Adrenal gland (tissue), 9 donors: ENCODE measurements at regions not wholly inside any gene's neighbourhood (a gene's known extent, or its start where the extent isn't known, plus 50 kb on each side); places are given as distances from the start of the nearest gene placed in this dataset.
"Not testable (repeated sequence)": the region's sequence is repeated elsewhere in the genome, so short reads cannot be mapped to it uniquely, and the experiment has no call there.

Source experiments
- DNase-seq, 7 donors: peaks; one replicate each; pipeline ENCODE4 v3.0.0-alpha.2; 2019 to 2020
- H3K27ac ChIP-seq, 5 donors: fragments of 200-600 bp; sonication (generic) in 4 of 5; 1 replicate in 3 of 5; 2 replicates in 2 of 5; pipeline versions ENCODE4 v1.5.1 to v1.8.0; 2016 to 2020; ENCODE audit warnings: mild to moderate bottlenecking in 1 of 5
- H3K27me3 ChIP-seq: fragments of 200-600 bp; 2 replicates; pipeline ENCODE4 v1.8.0; 2021
- H3K36me3 ChIP-seq, 2 donors: fragments of 200-600 bp; replicated peaks in 1 of 2; 1 replicate in 1 of 2; 2 replicates in 1 of 2; pipeline versions ENCODE4 v1.5.1 to v1.8.0; 2018 to 2022
- H3K4me1 ChIP-seq, 2 donors: fragments of 200-600 bp; replicated peaks in 1 of 2; 1 replicate in 1 of 2; 2 replicates in 1 of 2; pipeline versions ENCODE4 v1.5.1 to v1.8.0; 2018 to 2021
- H3K4me3 ChIP-seq, 4 donors: fragments of 200-600 bp; sonication (generic) in 3 of 4; one replicate each; pipeline ENCODE4 v1.5.1; 2016 to 2018
- H3K9me3 ChIP-seq, 3 donors: fragments of 200-600 bp; sonication (generic) in 1 of 3; replicated peaks in 1 of 3; 1 replicate in 2 of 3; 2 replicates in 1 of 3; pipeline versions ENCODE4 v1.5.1 to v1.8.0; 2016 to 2021
- CTCF ChIP-seq, 6 experiments: fragments of 450-650 bp in 4 of 6; fragments of 200-600 bp in 2 of 6; sonication (generic) in 1 of 6; IDR thresholded peaks; 1 replicate in 5 of 6; 2 replicates in 1 of 6; pipeline versions ENCODE4 v1.5.1 to v1.8.0; 2016 to 2021; ENCODE audit warnings: antibody characterized with exemption in 6 of 6, mild to moderate bottlenecking in 2 of 6, moderate library complexity in 1 of 6
- POLR2A ChIP-seq, 2 donors: fragments of 450-650 bp; IDR thresholded peaks; one replicate each; pipeline ENCODE4 v1.6.1; 2017; ENCODE audit warnings: antibody characterized with exemption in 2 of 2, mild to moderate bottlenecking in 2 of 2, moderate library complexity in 1 of 2
- whole genome bisulfite sequencing, 4 donors: extraction: QIAGEN DNeasy Blood & Tissue Kit in 2 of 4; methylation state at CpG; one replicate each; pipeline versions ENCODE4 v1.1.5 to v1.1.7; 2013 to 2017; 5-methylcytosine and 5-hydroxymethylcytosine counted together
- intact Hi-C, 2 donors: fragments of 100-400 bp; cut with DNase I; formaldehyde crosslinking; loops; one replicate each; pipeline versions ENCODE4 v1.14.1 to v1.15.0; 2022 to 2023
- donor health status: healthy with polysubstance abuse.
- donor health status: Bipolar disorder and iron deficiency.
- donor health status: DM: yes; HTN: yes; CAD: no.
- donor health status: DM: no; HTN: no; CAD: no.
- donor health status: DM: no; HTN: no; CAD: no.

GRCh38 chr9:106039151-106039935, 345.0 kb downstream of the TMEM38B start:
- intact Hi-C loops: no loop called here
- no peak for DNase-seq
- TF ChIP-seq POLR2A (IDR thresholded peaks at IDR 0.05) (no peak), CTCF (IDR thresholded peaks at IDR 0.05) (no peak)
- Histone ChIP-seq H3K4me3 (no peak overlapping the region), H3K27me3 (no peaks in the 10 kb centered on the region), H3K9me3 (no peaks in the 10 kb centered on the region), H3K36me3 (no peaks in the 10 kb centered on the region), H3K4me1 (no peaks in the 10 kb centered on the region), H3K27ac (no peak overlapping the region)
- 83 to 94% (median 86%) methylated on average over 5 of the region's 5 CpGs for WGBS, 4 donors

- DNase-seq, H3K27ac ChIP-seq, H3K4me3 ChIP-seq, H3K9me3 ChIP-seq, intact Hi-C loops, H3K27me3 ChIP-seq, H3K4me1 ChIP-seq, H3K36me3 ChIP-seq: not testable (repeated sequence)
- WGBS, 4 donors: 89 to 100% (median 94%) methylated on average over 1 of the region's 1 CpG
Measured at GRCh38 chr9:106041920-106042319, 347.6 kb downstream of the TMEM38B start.

- 72 to 83% (median 79%) methylated on average over 3 of the region's 3 CpGs for WGBS, 4 donors
- intact Hi-C loops: no loop called here
- Histone ChIP-seq H3K9me3 (peaks cover 0 to 5% (median 0%) of the 10 kb centered on the region in 3 donors), H3K36me3 (no peaks in the 10 kb centered on the region), H3K27me3 (no peaks in the 10 kb centered on the region), H3K27ac (no peak overlapping the region), H3K4me1 (no peaks in the 10 kb centered on the region), H3K4me3 (no peak overlapping the region)
- no peak for TF ChIP-seq CTCF (IDR thresholded peaks at IDR 0.05)
- no peak for TF ChIP-seq POLR2A (IDR thresholded peaks at IDR 0.05)
- no peak for DNase-seq
Measured at GRCh38 chr9:106051545-106051944, 357.2 kb downstream of the TMEM38B start.

GRCh38 chr9:106052166-106052565, 357.8 kb downstream of the TMEM38B start:
- Histone ChIP-seq H3K9me3 (peaks cover 0 to 2% (median 0%) of the 10 kb centered on the region in 3 donors), H3K4me1 (no peaks in the 10 kb centered on the region), H3K27ac (no peak overlapping the region), H3K36me3 (no peaks in the 10 kb centered on the region), H3K4me3 (no peak overlapping the region), H3K27me3 (no peaks in the 10 kb centered on the region)
- no peak for DNase-seq
- TF ChIP-seq CTCF (IDR thresholded peaks at IDR 0.05): no peak
- no peak for TF ChIP-seq POLR2A (IDR thresholded peaks at IDR 0.05)
- 60 to 80% (median 76%) methylated on average over 2 of the region's 2 CpGs for whole genome bisulfite sequencing, 4 donors
- intact Hi-C loops: no loop called here

GRCh38 chr9:106052735-106053134, 358.4 kb downstream of the TMEM38B start:
- intact Hi-C loops: no loop called here
- H3K4me1 ChIP-seq: no peaks in the 10 kb centered on the region
- H3K27ac ChIP-seq: no peak overlapping the region
- H3K4me3 ChIP-seq: no peak overlapping the region
- H3K9me3 ChIP-seq: no peaks in the 10 kb centered on the region
- H3K36me3 ChIP-seq: no peaks in the 10 kb centered on the region
- no peak for TF ChIP-seq POLR2A (IDR thresholded peaks at IDR 0.05)
- TF ChIP-seq CTCF (IDR thresholded peaks at IDR 0.05): no peak
- H3K27me3 ChIP-seq: no peaks in the 10 kb centered on the region
- no peak for DNase-seq
- WGBS, 4 donors: 67 to 73% (median 71%) methylated on average over 2 of the region's 2 CpGs
